H1 (cell line): ENCODE measurements at regions not wholly inside any gene's neighbourhood (a gene's known extent, or its start where the extent isn't known, plus 50 kb on each side); places are given as distances from the start of the nearest gene placed in this dataset.

Experiments
- CTCF ChIA-PET: fragments of 300-600 bp; sonication (Branson Sonifier 250); formaldehyde crosslinking; loops from one replicate; lab custom pipeline; 2021; ENCODE audit not compliant: partially characterized antibody; lab: Charles Lee
- POLR2A ChIA-PET: fragments of 300-600 bp; sonication (Branson Sonifier 250); formaldehyde crosslinking; loops from one replicate; lab custom pipeline; 2021; ENCODE audit warnings: inconsistent platforms; ENCODE audit not compliant: partially characterized antibody; lab: Charles Lee
- DNase-seq, 2 experiments: peaks; one replicate each; pipeline versions ENCODE4 v3.0.0 to v3.0.0-alpha.2; 2010 to 2022; ENCODE audit warnings: low spot score in 2 of 2, low read depth in 1 of 2, mixed read lengths in 1 of 2
- FAIRE-seq: peaks from 2 replicates; lab custom pipeline; 2011; peaks lifted over from hg19 to GRCh38; lab: Jason Lieb, UNC
- H2AFZ ChIP-seq: 2 replicates; pipeline ENCODE4 v1.8.1; 2012; ENCODE audit warnings: low read length, inconsistent platforms
- H2AK5ac ChIP-seq: 2 replicates; pipeline ENCODE4 v1.6.1; 2013; ENCODE audit warnings: low read depth, low read length
- H2BK120ac ChIP-seq: replicated peaks from 2 replicates; pipeline ENCODE3; 2013; ENCODE audit warnings: low read depth, low read length, inconsistent platforms
- H2BK12ac ChIP-seq: 2 replicates; pipeline ENCODE4 v1.6.1; 2013; ENCODE audit warnings: low read depth, low read length
- H2BK15ac ChIP-seq: 2 replicates; pipeline ENCODE4 v1.6.1; 2013; ENCODE audit warnings: low read length
- H2BK20ac ChIP-seq: 2 replicates; pipeline ENCODE4 v1.6.1; 2013; ENCODE audit warnings: low read length
- H2BK5ac ChIP-seq: 2 replicates; pipeline ENCODE4 v1.6.1; 2013; ENCODE audit warnings: low read depth, low read length
- H3K14ac ChIP-seq: 2 replicates; pipeline ENCODE4 v1.6.1; 2013; ENCODE audit warnings: inconsistent platforms; ENCODE audit not compliant: insufficient read length
- H3K18ac ChIP-seq: 2 replicates; pipeline ENCODE4 v1.6.1; 2013; ENCODE audit warnings: low read length; ENCODE audit errors: extremely low read depth
- H3K23ac ChIP-seq: 2 replicates; pipeline ENCODE4 v1.6.1; 2013; ENCODE audit warnings: inconsistent platforms; ENCODE audit not compliant: insufficient read length
- H3K23me2 ChIP-seq: 2 replicates; pipeline ENCODE4 v1.6.1; 2013; ENCODE audit warnings: low read depth, low read length
- H3K27ac ChIP-seq: 2 replicates; pipeline ENCODE4 v1.6.1; 2011; ENCODE audit warnings: low read depth, low read length, inconsistent platforms
- H3K27me3 ChIP-seq, 4 experiments: replicated peaks in 1 of 4; 1 replicate in 1 of 4; 2 replicates in 3 of 4; pipeline versions ENCODE4 v1.6.1 to v1.8.1; 2011 to 2013; ENCODE audit warnings: low read length in 3 of 4, mild to moderate bottlenecking in 3 of 4, inconsistent platforms in 2 of 4, mixed read lengths in 2 of 4, moderate library complexity in 1 of 4; ENCODE audit not compliant: control insufficient read depth in 3 of 4, insufficient read depth in 3 of 4; ENCODE audit errors: extremely low read depth in 1 of 4
- H3K36me3 ChIP-seq, 4 experiments: 2 replicates each; pipeline versions ENCODE4 v1.6.1 to v1.8.1; 2011 to 2013; ENCODE audit warnings: mild to moderate bottlenecking in 4 of 4, low read length in 3 of 4, moderate library complexity in 2 of 4, control low read depth in 1 of 4, inconsistent platforms in 1 of 4; ENCODE audit not compliant: insufficient read depth in 4 of 4, control insufficient read depth in 2 of 4
- H3K4ac ChIP-seq: replicated peaks from 2 replicates; pipeline ENCODE3; 2013; ENCODE audit warnings: low read length, low read depth, mixed read lengths, inconsistent platforms; ENCODE audit not compliant: insufficient read length
- H3K4me1 ChIP-seq, 4 experiments: replicated peaks in 1 of 4; 1 replicate in 1 of 4; 2 replicates in 3 of 4; pipeline versions ENCODE4 v1.6.1 to v1.8.1; 2011 to 2013; ENCODE audit warnings: low read length in 3 of 4, inconsistent platforms in 2 of 4, mixed read lengths in 1 of 4; ENCODE audit not compliant: insufficient read depth in 4 of 4, control insufficient read depth in 3 of 4
- H3K4me2 ChIP-seq, 2 experiments: 2 replicates each; pipeline versions ENCODE4 v1.6.1 to v1.8.1; 2011 to 2013; ENCODE audit warnings: low read depth in 2 of 2, low read length in 2 of 2, control low read depth in 1 of 2, inconsistent platforms in 1 of 2, mild to moderate bottlenecking in 1 of 2; ENCODE audit not compliant: insufficient read depth in 1 of 2
- H3K4me3 ChIP-seq, 4 experiments: fragments of 200-600, 300-600 bp in 1 of 4; sonication (generic), shearing (Covaris generic), sonication (Bioruptor Twin) in 1 of 4; 2 replicates each; pipeline versions ENCODE4 v1.5.1 to v1.8.1; 2011 to 2016; ENCODE audit warnings: low read length in 4 of 4, low read depth in 3 of 4, control low read depth in 2 of 4, inconsistent platforms in 2 of 4, mild to moderate bottlenecking in 2 of 4, mixed read lengths in 1 of 4, moderate library complexity in 1 of 4; ENCODE audit not compliant: insufficient read depth in 2 of 4; ENCODE audit errors: extremely low read depth in 1 of 4
- H3K56ac ChIP-seq: replicated peaks from 2 replicates; pipeline ENCODE3; 2013; ENCODE audit warnings: low read depth, mild to moderate bottlenecking, mixed read lengths, low read length, inconsistent platforms; ENCODE audit not compliant: insufficient read length
- H3K79me1 ChIP-seq: 2 replicates; pipeline ENCODE4 v1.6.1; 2013; ENCODE audit warnings: low read depth, low read length, control low read depth
- H3K79me2 ChIP-seq, 2 experiments: 2 replicates each; pipeline versions ENCODE4 v1.6.1 to v1.8.1; 2012 to 2013; ENCODE audit warnings: low read length in 2 of 2, mild to moderate bottlenecking in 2 of 2, inconsistent platforms in 1 of 2; ENCODE audit not compliant: insufficient read depth in 2 of 2, control insufficient read depth in 1 of 2
- H3K9ac ChIP-seq, 4 experiments: replicated peaks in 1 of 4; 1 replicate in 1 of 4; 2 replicates in 3 of 4; pipeline versions ENCODE4 v1.6.1 to v1.8.1; 2011 to 2013; ENCODE audit warnings: low read depth in 3 of 4, low read length in 3 of 4, control low read depth in 2 of 4, mild to moderate bottlenecking in 2 of 4, moderate library complexity in 2 of 4, inconsistent platforms in 1 of 4; ENCODE audit errors: extremely low read depth in 1 of 4
- H3K9me3 ChIP-seq, 2 experiments: 2 replicates each; pipeline versions ENCODE4 v1.6.1 to v1.8.1; 2012 to 2013; ENCODE audit warnings: mild to moderate bottlenecking in 2 of 2, moderate library complexity in 2 of 2, control low read depth in 1 of 2, inconsistent platforms in 1 of 2, low read depth in 1 of 2, low read length in 1 of 2, mixed read lengths in 1 of 2; ENCODE audit not compliant: insufficient read depth in 2 of 2
- H4K20me1 ChIP-seq, 2 experiments: replicated peaks in 1 of 2; 2 replicates each; pipeline versions ENCODE3 to v1.8.1; 2011 to 2013; ENCODE audit warnings: inconsistent platforms in 2 of 2, low read length in 2 of 2, mild to moderate bottlenecking in 1 of 2; ENCODE audit not compliant: insufficient read depth in 2 of 2, control insufficient read depth in 1 of 2
- H4K5ac ChIP-seq: 2 replicates; pipeline ENCODE4 v1.6.1; 2013; ENCODE audit warnings: low read length, low read depth, mixed read lengths, inconsistent platforms; ENCODE audit not compliant: insufficient read length
- H4K8ac ChIP-seq: 2 replicates; pipeline ENCODE4 v1.8.0; 2013; ENCODE audit warnings: mild to moderate bottlenecking, moderate library complexity, low read length, inconsistent platforms; ENCODE audit not compliant: insufficient read depth; ENCODE audit errors: extremely low read depth
- H4K91ac ChIP-seq: replicated peaks from 2 replicates; pipeline ENCODE3; 2013; ENCODE audit warnings: low read length, mixed read lengths, inconsistent platforms; ENCODE audit not compliant: insufficient read length
- BCL11A ChIP-seq, 2 experiments: IDR thresholded peaks; one replicate each; pipeline ENCODE4 v1.6.1; 2011; ENCODE audit warnings: low read depth in 2 of 2, low read length in 2 of 2, mild to moderate bottlenecking in 2 of 2
- CHD1 ChIP-seq: IDR thresholded peaks from 2 replicates; pipeline ENCODE4 v1.6.1; 2012; ENCODE audit warnings: low read depth, low read length, improper control_type of control experiment
- CREB1 ChIP-seq: IDR thresholded peaks from 2 replicates; pipeline ENCODE4 v1.6.1; 2012; ENCODE audit warnings: inconsistent platforms
- EGR1 ChIP-seq: IDR thresholded peaks from 2 replicates; pipeline ENCODE4 v1.6.1; 2011; ENCODE audit warnings: low read depth, low read length, borderline replicate concordance
- GABPA ChIP-seq: IDR thresholded peaks from 2 replicates; pipeline ENCODE4 v1.6.1; 2011; ENCODE audit warnings: mild to moderate bottlenecking, low read length, moderate library complexity, borderline replicate concordance; ENCODE audit not compliant: insufficient read depth
- HDAC6 ChIP-seq: IDR thresholded peaks from one replicate; pipeline ENCODE4 v1.7.1; 2012; ENCODE audit warnings: low read depth, mild to moderate bottlenecking, inconsistent platforms, low read length, moderate library complexity
- SAP30 ChIP-seq: fragments of 300-600 bp; sonication (generic); IDR thresholded peaks from 2 replicates; pipeline ENCODE4 v1.7.1; 2012; ENCODE audit warnings: low read length, moderate library complexity, mild to moderate bottlenecking, inconsistent platforms; ENCODE audit not compliant: insufficient read depth, insufficient replicate concordance
- TAF7 ChIP-seq: optimal IDR thresholded peaks from 2 replicates; pipeline ENCODE3; 2011; ENCODE audit warnings: low read depth, mild to moderate bottlenecking, inconsistent platforms, low read length, moderate library complexity, borderline replicate concordance
- TF ChIP-seq, protein P1 (sequence below): IDR thresholded peaks from 2 replicates; pipeline ENCODE4 v1.6.1; 2012; ENCODE audit warnings: inconsistent platforms
- TF ChIP-seq, protein P2 (sequence below), 3 experiments: IDR thresholded peaks; 1 replicate in 2 of 3; 2 replicates in 1 of 3; pipeline versions ENCODE4 v1.5.1 to v1.6.1; 2011; ENCODE audit warnings: low read length in 3 of 3, mild to moderate bottlenecking in 3 of 3, inconsistent platforms in 2 of 3, low read depth in 1 of 3, moderate library complexity in 1 of 3; ENCODE audit not compliant: insufficient read depth in 1 of 3; ENCODE audit errors: control extremely low read depth in 1 of 3

DNA sequence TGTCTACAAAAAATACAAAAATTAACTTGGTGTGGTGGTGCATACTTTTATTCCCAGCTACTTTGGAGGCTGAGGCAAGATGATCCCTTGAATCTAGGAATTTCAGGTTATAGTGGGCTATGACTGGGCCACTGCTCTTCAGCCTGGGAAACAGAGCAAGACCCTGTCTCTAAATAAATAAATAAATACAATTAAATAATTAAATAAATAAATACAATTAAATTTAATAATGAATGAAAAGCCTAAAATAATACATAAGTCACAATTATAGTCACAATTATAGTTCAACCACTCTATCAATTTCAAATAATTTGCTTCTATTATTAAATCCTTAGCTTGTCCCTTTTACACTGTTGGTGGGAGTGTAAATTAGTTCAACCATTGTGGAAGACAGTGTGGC is 146.4 kb upstream of the RFC3 start:
- Histone ChIP-seq H3K56ac (no peak overlapping the region), H3K4ac (no peak overlapping the region), H3K79me1 (no peaks in the 10 kb centered on the region), H3K4me2 (no peak overlapping the region), H2BK15ac (no peak overlapping the region), H3K18ac (no peak overlapping the region), H3K36me3 (no peaks in the 10 kb centered on the region), H3K23me2 (no peaks in the 10 kb centered on the region), H2AK5ac (no peak overlapping the region), H3K79me2 (no peaks in the 10 kb centered on the region), H3K9ac (no peak overlapping the region), H2BK120ac (no peak overlapping the region), H3K14ac (no peak overlapping the region), H2AFZ (no peak overlapping the region), H2BK12ac (no peak overlapping the region), H3K27ac (no peak overlapping the region), H4K20me1 (no peaks in the 10 kb centered on the region), H3K4me3 (no peak overlapping the region), H3K27me3 (no peaks in the 10 kb centered on the region), H4K8ac (no peak overlapping the region), H3K9me3 (no peaks in the 10 kb centered on the region), H3K23ac (no peak overlapping the region), H4K91ac (no peak overlapping the region), H2BK5ac (no peak overlapping the region), H3K4me1 (no peaks in the 10 kb centered on the region), H4K5ac (no peak overlapping the region), H2BK20ac (no peak overlapping the region)
- CTCF ChIA-PET: no interaction called here
- DNase-seq (no peak), FAIRE-seq (no peak)
- POLR2A ChIA-PET: no interaction called here
- TF ChIP-seq, protein P1, sequence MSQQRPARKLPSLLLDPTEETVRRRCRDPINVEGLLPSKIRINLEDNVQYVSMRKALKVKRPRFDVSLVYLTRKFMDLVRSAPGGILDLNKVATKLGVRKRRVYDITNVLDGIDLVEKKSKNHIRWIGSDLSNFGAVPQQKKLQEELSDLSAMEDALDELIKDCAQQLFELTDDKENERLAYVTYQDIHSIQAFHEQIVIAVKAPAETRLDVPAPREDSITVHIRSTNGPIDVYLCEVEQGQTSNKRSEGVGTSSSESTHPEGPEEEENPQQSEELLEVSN: no peak
- TF ChIP-seq TAF7 (no peak), CREB1 (no peak), GABPA (no peak), EGR1 (no peak), BCL11A (IDR thresholded peaks at IDR 0.05; ENCODE audit: low read depth in 2 of 2, low read length in 2 of 2) (no peak), SAP30 (no peak), CHD1 (no peak), HDAC6 (no peak)
- TF ChIP-seq, protein P2, sequence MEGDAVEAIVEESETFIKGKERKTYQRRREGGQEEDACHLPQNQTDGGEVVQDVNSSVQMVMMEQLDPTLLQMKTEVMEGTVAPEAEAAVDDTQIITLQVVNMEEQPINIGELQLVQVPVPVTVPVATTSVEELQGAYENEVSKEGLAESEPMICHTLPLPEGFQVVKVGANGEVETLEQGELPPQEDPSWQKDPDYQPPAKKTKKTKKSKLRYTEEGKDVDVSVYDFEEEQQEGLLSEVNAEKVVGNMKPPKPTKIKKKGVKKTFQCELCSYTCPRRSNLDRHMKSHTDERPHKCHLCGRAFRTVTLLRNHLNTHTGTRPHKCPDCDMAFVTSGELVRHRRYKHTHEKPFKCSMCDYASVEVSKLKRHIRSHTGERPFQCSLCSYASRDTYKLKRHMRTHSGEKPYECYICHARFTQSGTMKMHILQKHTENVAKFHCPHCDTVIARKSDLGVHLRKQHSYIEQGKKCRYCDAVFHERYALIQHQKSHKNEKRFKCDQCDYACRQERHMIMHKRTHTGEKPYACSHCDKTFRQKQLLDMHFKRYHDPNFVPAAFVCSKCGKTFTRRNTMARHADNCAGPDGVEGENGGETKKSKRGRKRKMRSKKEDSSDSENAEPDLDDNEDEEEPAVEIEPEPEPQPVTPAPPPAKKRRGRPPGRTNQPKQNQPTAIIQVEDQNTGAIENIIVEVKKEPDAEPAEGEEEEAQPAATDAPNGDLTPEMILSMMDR (IDR thresholded peaks at IDR 0.05; ENCODE audit: control extremely low read depth in 1 of 3, insufficient read depth in 1 of 3, low read depth in 1 of 3, low read length in 3 of 3): no peak
